ENCODE measurements at regions not wholly inside any gene's neighbourhood (a gene's known extent, or its start where the extent isn't known, plus 50 kb on each side); places are given as distances from the start of the nearest gene placed in this dataset.

DNA sequence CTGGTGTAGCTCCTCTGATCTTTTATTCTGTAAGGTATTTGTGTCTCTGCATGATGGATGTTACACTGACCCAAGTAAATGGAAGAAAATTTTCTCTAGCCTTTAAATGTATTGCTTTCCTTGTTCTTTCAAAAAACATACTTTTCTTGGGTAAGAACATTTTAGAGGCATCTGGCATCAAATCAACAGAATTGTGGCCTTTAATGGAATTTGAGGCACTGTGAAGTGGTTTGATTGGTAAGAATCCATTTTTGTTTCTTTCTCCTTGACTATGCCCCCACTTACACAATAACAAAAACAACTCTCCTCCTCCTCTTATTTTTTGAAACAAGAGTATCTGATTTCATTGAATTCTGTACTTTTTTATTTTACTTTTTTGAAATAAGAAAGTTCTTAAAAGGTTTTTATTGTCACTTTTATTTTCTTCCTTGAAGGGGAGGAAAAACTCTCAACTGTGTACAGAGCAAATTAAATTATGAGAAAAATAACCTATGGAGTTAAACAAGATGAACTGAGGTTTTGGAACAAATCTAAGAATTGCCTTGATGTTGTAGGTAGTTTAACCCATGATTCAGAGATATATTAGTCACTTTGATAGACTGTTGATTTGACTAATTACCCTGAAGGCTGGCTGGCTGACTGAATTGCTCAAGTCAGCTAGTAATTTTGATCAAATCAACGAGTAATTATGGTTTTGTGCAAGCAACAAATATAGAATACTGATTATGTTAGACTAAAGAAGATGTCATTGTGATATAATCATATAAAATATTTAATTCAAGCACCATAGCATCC lies 146.4 kb downstream of the FHIP1A start:
- ChIA-PET POLR2A (no interaction called here), CTCF (ENCODE audit: low intra/inter-chr PET ratio, low total read pairs) (no interaction called here)
- DNase-seq (ENCODE audit: low spot score) (no peak), ATAC-seq (no peak), FAIRE-seq (no peak)
- Histone ChIP-seq H3K36me3 (replicated peaks in 1 of 2; ENCODE audit: control insufficient read depth in 1 of 2, insufficient read depth in 2 of 2, low read length in 2 of 2) (no peaks in the 10 kb centered on the region), H3K9me3 (ENCODE audit: low read length) (no peaks in the 10 kb centered on the region), H3K4me3 (replicated peaks in 1 of 3; ENCODE audit: insufficient read depth in 1 of 3, low read depth in 2 of 3, low read length in 3 of 3) (no peak overlapping the region), H3K4me2 (ENCODE audit: low read depth, low read length) (no peak overlapping the region), H3K4me1 (ENCODE audit: insufficient read depth, low read length) (no peaks in the 10 kb centered on the region), H3K79me2 (ENCODE audit: insufficient read depth, low read length) (no peaks in the 10 kb centered on the region), H3K27ac (ENCODE audit: extremely low read length, insufficient read depth, low read length) (no peak overlapping the region), H3K27me3 (ENCODE audit: control insufficient read depth in 1 of 2, insufficient read depth in 2 of 2, low read length in 2 of 2) (no peaks in the 10 kb centered on the region), H4K20me1 (ENCODE audit: insufficient read depth, low read length) (no peaks in the 10 kb centered on the region), H3K9ac (ENCODE audit: insufficient read depth, low read depth, low read length) (no peak overlapping the region), H2AFZ (ENCODE audit: low read length) (no peak overlapping the region)
- TF ChIP-seq SAP130 (CRISPR knock-in tag; IDR thresholded peaks at IDR 0.05; ENCODE audit: low read depth) = no peak
- TF ChIP-seq RXRB (CRISPR knock-in tag; IDR thresholded peaks at IDR 0.05; ENCODE audit: borderline replicate concordance) = no peak
- TF ChIP-seq ZNF160 (CRISPR knock-in tag; IDR thresholded peaks at IDR 0.05) = no peak
- no peak for TF ChIP-seq ZNF615 (CRISPR knock-in tag; IDR thresholded peaks at IDR 0.05; ENCODE audit: borderline replicate concordance)
- no peak for TF ChIP-seq GATA4 (IDR thresholded peaks at IDR 0.05; ENCODE audit: borderline replicate concordance, low read depth)
- no peak for TF ChIP-seq ZFX (CRISPR knock-in tag; IDR thresholded peaks at IDR 0.05; ENCODE audit: low read depth)
- TF ChIP-seq, protein P1, sequence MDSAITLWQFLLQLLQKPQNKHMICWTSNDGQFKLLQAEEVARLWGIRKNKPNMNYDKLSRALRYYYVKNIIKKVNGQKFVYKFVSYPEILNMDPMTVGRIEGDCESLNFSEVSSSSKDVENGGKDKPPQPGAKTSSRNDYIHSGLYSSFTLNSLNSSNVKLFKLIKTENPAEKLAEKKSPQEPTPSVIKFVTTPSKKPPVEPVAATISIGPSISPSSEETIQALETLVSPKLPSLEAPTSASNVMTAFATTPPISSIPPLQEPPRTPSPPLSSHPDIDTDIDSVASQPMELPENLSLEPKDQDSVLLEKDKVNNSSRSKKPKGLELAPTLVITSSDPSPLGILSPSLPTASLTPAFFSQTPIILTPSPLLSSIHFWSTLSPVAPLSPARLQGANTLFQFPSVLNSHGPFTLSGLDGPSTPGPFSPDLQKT (CRISPR knock-in tag; IDR thresholded peaks at IDR 0.05; ENCODE audit: borderline replicate concordance) = no peak
- no peak for TF ChIP-seq EZH2 (conservative IDR thresholded peaks at IDR 0.05; ENCODE audit: low read depth, low read length)
- TF ChIP-seq ZNF251 (CRISPR knock-in tag; IDR thresholded peaks at IDR 0.05) = no peak
- TF ChIP-seq FLYWCH1 (CRISPR knock-in tag; IDR thresholded peaks at IDR 0.05) = no peak
- TF ChIP-seq ELF1 (CRISPR knock-in tag; IDR thresholded peaks at IDR 0.05) = no peak
- TF ChIP-seq TFAP4 (IDR thresholded peaks at IDR 0.05; ENCODE audit: borderline replicate concordance, low read depth) = no peak
- no peak for TF ChIP-seq SMAD9 (CRISPR knock-in tag; IDR thresholded peaks at IDR 0.05)
- no peak for TF ChIP-seq ATM (IDR thresholded peaks at IDR 0.05; ENCODE audit: borderline replicate concordance)
- no peak for TF ChIP-seq FOXO1 (CRISPR knock-in tag; IDR thresholded peaks at IDR 0.05)
- TF ChIP-seq ETV6 (CRISPR knock-in tag; conservative IDR thresholded peaks at IDR 0.05) = no peak
- no peak for TF ChIP-seq TOE1 (CRISPR knock-in tag; IDR thresholded peaks at IDR 0.05)
- intact Hi-C loops (cut with micrococcal nuclease; ENCODE audit: unreplicated experiment) = no loop called here
- in situ Hi-C loops (cut with HindIII; ENCODE audit: extremely low pct_ligation_motif_present, low pct_unique_long_range_greater_than_20kb) = no loop called here
- no TSS peak for BruUV-seq (replicated peaks)
- WGBS (ENCODE audit: low lambda C conversion rate) = 17% methylated on average over 1 of the region's 1 CpG
